ENCODE measurements at regions not wholly inside any gene's neighbourhood (a gene's known extent, or its start where the extent isn't known, plus 50 kb on each side); places are given as distances from the start of the nearest gene placed in this dataset.

GRCh38 chr5:57598756-57599155 is 116.1 kb upstream of the ACTBL2 start:
- Histone ChIP-seq H3K4me3 (no peak overlapping the region), H3K4me1 (peaks cover 0 to 3% of the 10 kb centered on the region in 2 donors), H3K27ac (no peak overlapping the region), H3K9me3 (no peaks in the 10 kb centered on the region), H3K36me3 (no peaks in the 10 kb centered on the region), H3K27me3 (no peaks in the 10 kb centered on the region)
- no peak for TF ChIP-seq CTCF (IDR thresholded peaks at IDR 0.05)
- no peak for DNase-seq (ENCODE audit: low spot score)

- Histone ChIP-seq H3K36me3 (no peaks in the 10 kb centered on the region), H3K27me3 (no peaks in the 10 kb centered on the region), H3K27ac (no peak overlapping the region), H3K9me3 (no peaks in the 10 kb centered on the region), H3K4me3 (no peak overlapping the region), H3K4me1 (peaks cover 0 to 3% of the 10 kb centered on the region in 2 donors)
- DNase-seq (ENCODE audit: low spot score) = no peak
- TF ChIP-seq CTCF (IDR thresholded peaks at IDR 0.05) = no peak
Measured at GRCh38 chr5:57598097-57598496, 115.5 kb upstream of the ACTBL2 start.

- TF ChIP-seq CTCF (IDR thresholded peaks at IDR 0.05) = no peak
- Histone ChIP-seq H3K27ac (no peak overlapping the region), H3K4me1 (peaks cover 0 to 3% of the 10 kb centered on the region in 2 donors), H3K4me3 (no peak overlapping the region), H3K27me3 (no peaks in the 10 kb centered on the region), H3K9me3 (no peaks in the 10 kb centered on the region), H3K36me3 (no peaks in the 10 kb centered on the region)
- no peak for DNase-seq (ENCODE audit: low spot score)
Measured at GRCh38 chr5:57595523-57595991, 112.9 kb upstream of the ACTBL2 start.

- no peak overlapping the region for H3K4me3 ChIP-seq
Measured at GRCh38 chr5:57594436-57594835, 111.8 kb upstream of the ACTBL2 start.

GRCh38 chr5:57592236-57592635 is 109.6 kb upstream of the ACTBL2 start:
- no peaks in the 10 kb centered on the region for H3K36me3 ChIP-seq
- no peaks in the 10 kb centered on the region for H3K27me3 ChIP-seq
- H3K9me3 ChIP-seq = no peaks in the 10 kb centered on the region
- H3K27ac ChIP-seq = no peak overlapping the region
- peaks cover 0 to 3% of the 10 kb centered on the region in 2 donors for H3K4me1 ChIP-seq
- TF ChIP-seq CTCF (IDR thresholded peaks at IDR 0.05) = no peak
- no peak overlapping the region for H3K4me3 ChIP-seq
- DNase-seq (ENCODE audit: low spot score) = no peak

More at GRCh38 chr5:57594436-57594835, 111.8 kb upstream of the ACTBL2 start:
- no peak for TF ChIP-seq CTCF (IDR thresholded peaks at IDR 0.05)
- no peak for DNase-seq (ENCODE audit: low spot score)
- Histone ChIP-seq H3K9me3 (no peaks in the 10 kb centered on the region), H3K27ac (no peak overlapping the region), H3K4me1 (peaks cover 0 to 3% of the 10 kb centered on the region in 2 donors), H3K27me3 (no peaks in the 10 kb centered on the region), H3K36me3 (no peaks in the 10 kb centered on the region)

GRCh38 chr5:57586649-57587048 is 104.0 kb upstream of the ACTBL2 start:
- no peak overlapping the region for H3K27ac ChIP-seq
- no peak for TF ChIP-seq CTCF (IDR thresholded peaks at IDR 0.05)
- peaks cover 0 to 4% of the 10 kb centered on the region in 2 donors for H3K4me1 ChIP-seq
- H3K27me3 ChIP-seq = no peaks in the 10 kb centered on the region
- no peaks in the 10 kb centered on the region for H3K36me3 ChIP-seq
- DNase-seq (ENCODE audit: low spot score) = no peak
- H3K9me3 ChIP-seq = no peaks in the 10 kb centered on the region
- H3K4me3 ChIP-seq = no peak overlapping the region
